GM23338 (cell line): ENCODE measurements at regions not wholly inside any gene's neighbourhood (a gene's known extent, or its start where the extent isn't known, plus 50 kb on each side); places are given as distances from the start of the nearest gene placed in this dataset.

ENCODE experiments used
- ATAC-seq: fragments of 200-7000 bp; cut with Tn5 transposase; 3 replicates; pipeline ENCODE4 v1.9.1; 2020
- DNase-seq: peaks from one replicate; pipeline ENCODE4 v3.0.0-alpha.2; 2015; ENCODE audit warnings: low spot score
- H2AFZ ChIP-seq: fragments of 200-600 bp; sonication (generic); 2 replicates; pipeline ENCODE4 v1.8.0; 2016; ENCODE audit warnings: antibody characterized with exemption, mild to moderate bottlenecking, moderate library complexity
- H3F3A ChIP-seq: fragments of 200-600 bp; sonication (generic); replicated peaks from 2 replicates; pipeline ENCODE4 v1.8.0; 2017; ENCODE audit warnings: antibody characterized with exemption, mixed run types, low read depth
- H3K27ac ChIP-seq: fragments of 200-600 bp; sonication (generic); 2 replicates; pipeline ENCODE4 v1.6.1; 2016; ENCODE audit warnings: low read depth
- H3K27me3 ChIP-seq: fragments of 200-600 bp; sonication (generic); 2 replicates; pipeline ENCODE4 v1.8.0; 2016; ENCODE audit warnings: mild to moderate bottlenecking, mixed run types, moderate library complexity; ENCODE audit not compliant: insufficient read depth
- H3K36me3 ChIP-seq: fragments of 200-600 bp; sonication (generic); 2 replicates; pipeline ENCODE4 v1.8.0; 2016; ENCODE audit warnings: mild to moderate bottlenecking; ENCODE audit not compliant: insufficient read depth
- H3K4me1 ChIP-seq: fragments of 200-600 bp; sonication (generic); 2 replicates; pipeline ENCODE4 v1.8.0; 2016; ENCODE audit warnings: mild to moderate bottlenecking, moderate library complexity; ENCODE audit not compliant: insufficient read depth
- H3K4me2 ChIP-seq: fragments of 200-600 bp; sonication (generic); 2 replicates; pipeline ENCODE4 v1.7.1; 2017; ENCODE audit warnings: mixed run types
- H3K4me3 ChIP-seq: fragments of 200-600 bp; sonication (generic); 2 replicates; pipeline ENCODE4 v1.6.1; 2016; ENCODE audit warnings: mixed run types
- H3K79me2 ChIP-seq: fragments of 200-600 bp; sonication (generic); replicated peaks from 2 replicates; pipeline ENCODE4 v1.8.0; 2017; ENCODE audit warnings: mild to moderate bottlenecking; ENCODE audit not compliant: insufficient read depth
- H3K9me2 ChIP-seq: fragments of 200-600 bp; sonication (generic); 2 replicates; pipeline ENCODE4 v1.8.0; 2017; ENCODE audit not compliant: insufficient read depth
- H4K20me1 ChIP-seq: fragments of 200-600 bp; sonication (generic); replicated peaks from 2 replicates; pipeline ENCODE4 v1.8.0; 2017; ENCODE audit warnings: mild to moderate bottlenecking; ENCODE audit not compliant: insufficient read depth
- H3K27ac Mint-ChIP-seq: 2 replicates; pipeline ENCODE4 v1.8.0; 2020; ENCODE audit warnings: inconsistent platforms, mild to moderate bottlenecking, moderate library complexity, mixed read lengths
- H3K27me3 Mint-ChIP-seq: 3 replicates; pipeline ENCODE4 v1.8.0; 2022; ENCODE audit warnings: low read depth, mild to moderate bottlenecking, moderate library complexity, mixed read lengths, inconsistent platforms; ENCODE audit not compliant: insufficient read depth, poor library complexity
- H3K36me3 Mint-ChIP-seq: 3 replicates; pipeline ENCODE4 v1.8.0; 2021; ENCODE audit warnings: low read depth, mild to moderate bottlenecking, inconsistent platforms, moderate library complexity, mixed read lengths
- H3K4me1 Mint-ChIP-seq: 3 replicates; pipeline ENCODE4 v1.8.0; 2020; ENCODE audit warnings: mild to moderate bottlenecking, inconsistent platforms, mixed read lengths
- H3K4me3 Mint-ChIP-seq: 3 replicates; pipeline ENCODE4 v1.8.0; 2021; ENCODE audit warnings: moderate library complexity, mild to moderate bottlenecking, inconsistent platforms, mixed read lengths
- H3K9me3 Mint-ChIP-seq: 3 replicates; pipeline ENCODE4 v1.8.0; 2020; ENCODE audit warnings: moderate library complexity, mild to moderate bottlenecking, inconsistent platforms, mixed read lengths
- CREB1 ChIP-seq: fragments of 250-450 bp; sonication (Bioruptor Pico); IDR thresholded peaks from 2 replicates; pipeline ENCODE4 v1.5.0; 2020; ENCODE audit warnings: low read depth, mild to moderate bottlenecking, moderate library complexity
- EZH2 ChIP-seq: fragments of 200-600 bp; sonication (generic); IDR thresholded peaks from one replicate; pipeline ENCODE4 v1.8.0; 2017; ENCODE audit warnings: antibody characterized with exemption, mild to moderate bottlenecking, low read depth; ENCODE audit not compliant: unreplicated experiment
- JUNB ChIP-seq: IDR thresholded peaks from one replicate; pipeline ENCODE4 v1.6.1; 2016; ENCODE audit warnings: antibody characterized with exemption; ENCODE audit not compliant: unreplicated experiment
- NANOG ChIP-seq: IDR thresholded peaks from 2 replicates; pipeline ENCODE4 v1.6.1; 2016; ENCODE audit warnings: antibody characterized with exemption, borderline replicate concordance
- POLR2AphosphoS5 ChIP-seq: IDR thresholded peaks from 2 replicates; pipeline ENCODE4 v1.6.1; 2016; ENCODE audit warnings: antibody characterized with exemption, low read depth
- REST ChIP-seq: IDR thresholded peaks from one replicate; pipeline ENCODE4 v1.6.1; 2018; ENCODE audit warnings: antibody characterized with exemption; ENCODE audit not compliant: unreplicated experiment
- ZNF114 ChIP-seq: fragments of 250-450 bp; sonication (Bioruptor Pico); IDR thresholded peaks from 2 replicates; pipeline ENCODE4 v1.5.0; 2020; ENCODE audit warnings: mild to moderate bottlenecking, moderate library complexity
- TF ChIP-seq, protein P1 (sequence below): fragments of 250-450 bp; sonication (Bioruptor Pico); IDR thresholded peaks from 2 replicates; pipeline ENCODE4 v1.5.0; 2020; ENCODE audit warnings: mild to moderate bottlenecking, moderate library complexity

DNA sequence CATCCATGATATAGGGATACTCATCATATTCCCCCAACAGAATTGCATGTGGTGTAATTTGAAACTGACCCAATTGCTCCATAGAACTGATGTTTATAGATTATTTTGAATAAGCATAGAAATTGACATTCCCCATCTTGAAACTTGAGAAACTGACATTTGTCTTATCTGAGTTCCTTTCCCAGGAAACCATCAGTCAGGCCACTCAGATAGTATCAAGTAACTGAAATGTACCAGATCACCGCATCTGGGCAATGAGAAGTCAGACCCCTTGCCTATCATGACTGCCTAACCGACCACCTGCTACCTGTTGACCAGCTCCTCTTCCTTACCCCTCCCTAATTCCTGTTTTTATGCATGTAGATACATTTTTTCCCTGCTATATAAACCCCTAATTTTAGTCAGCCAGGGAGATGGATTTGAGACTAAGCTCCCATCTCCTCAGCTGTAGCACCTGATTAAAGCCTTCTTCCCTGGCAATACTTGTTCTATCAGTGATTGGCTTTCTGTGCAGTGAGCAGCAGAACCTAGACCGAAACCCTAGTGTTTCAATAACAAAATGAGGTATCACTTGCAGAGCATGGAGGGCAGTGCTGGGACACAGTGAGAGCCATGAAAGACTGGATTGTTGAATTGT is 274.5 kb downstream of the LPIN1 start:
- Histone ChIP-seq H3K36me3 (no peaks in the 10 kb centered on the region), H3K4me3 (no peak overlapping the region), H3K4me1 (no peaks in the 10 kb centered on the region), H3K79me2 (no peaks in the 10 kb centered on the region), H4K20me1 (no peaks in the 10 kb centered on the region), H3K9me2 (peaks cover 9% of the 10 kb centered on the region; the same call in 1 of the 2 replicates), H3K27me3 (no peaks in the 10 kb centered on the region), H2AFZ (no peak overlapping the region), H3K27ac (no peak overlapping the region), H3K4me2 (no peak overlapping the region), H3F3A (no peaks in the 10 kb centered on the region)
- Mint-ChIP-seq H3K4me1 (peaks cover 5% of the 10 kb centered on the region; the same call in 2 of the 3 replicates), H3K27me3 (peaks cover 6% of the 10 kb centered on the region), H3K9me3 (peaks cover 35% of the 10 kb centered on the region), H3K4me3 (no peak overlapping the region), H3K27ac (no peak overlapping the region), H3K36me3 (peaks cover 34% of the 10 kb centered on the region)
- ATAC-seq (no peak), DNase-seq (no peak)
- TF ChIP-seq JUNB (no peak), POLR2AphosphoS5 (no peak), EZH2 (no peak), ZNF114 (CRISPR knock-in tag) (no peak), REST (no peak), NANOG (no peak), CREB1 (CRISPR knock-in tag) (no peak)
- TF ChIP-seq, protein P1, sequence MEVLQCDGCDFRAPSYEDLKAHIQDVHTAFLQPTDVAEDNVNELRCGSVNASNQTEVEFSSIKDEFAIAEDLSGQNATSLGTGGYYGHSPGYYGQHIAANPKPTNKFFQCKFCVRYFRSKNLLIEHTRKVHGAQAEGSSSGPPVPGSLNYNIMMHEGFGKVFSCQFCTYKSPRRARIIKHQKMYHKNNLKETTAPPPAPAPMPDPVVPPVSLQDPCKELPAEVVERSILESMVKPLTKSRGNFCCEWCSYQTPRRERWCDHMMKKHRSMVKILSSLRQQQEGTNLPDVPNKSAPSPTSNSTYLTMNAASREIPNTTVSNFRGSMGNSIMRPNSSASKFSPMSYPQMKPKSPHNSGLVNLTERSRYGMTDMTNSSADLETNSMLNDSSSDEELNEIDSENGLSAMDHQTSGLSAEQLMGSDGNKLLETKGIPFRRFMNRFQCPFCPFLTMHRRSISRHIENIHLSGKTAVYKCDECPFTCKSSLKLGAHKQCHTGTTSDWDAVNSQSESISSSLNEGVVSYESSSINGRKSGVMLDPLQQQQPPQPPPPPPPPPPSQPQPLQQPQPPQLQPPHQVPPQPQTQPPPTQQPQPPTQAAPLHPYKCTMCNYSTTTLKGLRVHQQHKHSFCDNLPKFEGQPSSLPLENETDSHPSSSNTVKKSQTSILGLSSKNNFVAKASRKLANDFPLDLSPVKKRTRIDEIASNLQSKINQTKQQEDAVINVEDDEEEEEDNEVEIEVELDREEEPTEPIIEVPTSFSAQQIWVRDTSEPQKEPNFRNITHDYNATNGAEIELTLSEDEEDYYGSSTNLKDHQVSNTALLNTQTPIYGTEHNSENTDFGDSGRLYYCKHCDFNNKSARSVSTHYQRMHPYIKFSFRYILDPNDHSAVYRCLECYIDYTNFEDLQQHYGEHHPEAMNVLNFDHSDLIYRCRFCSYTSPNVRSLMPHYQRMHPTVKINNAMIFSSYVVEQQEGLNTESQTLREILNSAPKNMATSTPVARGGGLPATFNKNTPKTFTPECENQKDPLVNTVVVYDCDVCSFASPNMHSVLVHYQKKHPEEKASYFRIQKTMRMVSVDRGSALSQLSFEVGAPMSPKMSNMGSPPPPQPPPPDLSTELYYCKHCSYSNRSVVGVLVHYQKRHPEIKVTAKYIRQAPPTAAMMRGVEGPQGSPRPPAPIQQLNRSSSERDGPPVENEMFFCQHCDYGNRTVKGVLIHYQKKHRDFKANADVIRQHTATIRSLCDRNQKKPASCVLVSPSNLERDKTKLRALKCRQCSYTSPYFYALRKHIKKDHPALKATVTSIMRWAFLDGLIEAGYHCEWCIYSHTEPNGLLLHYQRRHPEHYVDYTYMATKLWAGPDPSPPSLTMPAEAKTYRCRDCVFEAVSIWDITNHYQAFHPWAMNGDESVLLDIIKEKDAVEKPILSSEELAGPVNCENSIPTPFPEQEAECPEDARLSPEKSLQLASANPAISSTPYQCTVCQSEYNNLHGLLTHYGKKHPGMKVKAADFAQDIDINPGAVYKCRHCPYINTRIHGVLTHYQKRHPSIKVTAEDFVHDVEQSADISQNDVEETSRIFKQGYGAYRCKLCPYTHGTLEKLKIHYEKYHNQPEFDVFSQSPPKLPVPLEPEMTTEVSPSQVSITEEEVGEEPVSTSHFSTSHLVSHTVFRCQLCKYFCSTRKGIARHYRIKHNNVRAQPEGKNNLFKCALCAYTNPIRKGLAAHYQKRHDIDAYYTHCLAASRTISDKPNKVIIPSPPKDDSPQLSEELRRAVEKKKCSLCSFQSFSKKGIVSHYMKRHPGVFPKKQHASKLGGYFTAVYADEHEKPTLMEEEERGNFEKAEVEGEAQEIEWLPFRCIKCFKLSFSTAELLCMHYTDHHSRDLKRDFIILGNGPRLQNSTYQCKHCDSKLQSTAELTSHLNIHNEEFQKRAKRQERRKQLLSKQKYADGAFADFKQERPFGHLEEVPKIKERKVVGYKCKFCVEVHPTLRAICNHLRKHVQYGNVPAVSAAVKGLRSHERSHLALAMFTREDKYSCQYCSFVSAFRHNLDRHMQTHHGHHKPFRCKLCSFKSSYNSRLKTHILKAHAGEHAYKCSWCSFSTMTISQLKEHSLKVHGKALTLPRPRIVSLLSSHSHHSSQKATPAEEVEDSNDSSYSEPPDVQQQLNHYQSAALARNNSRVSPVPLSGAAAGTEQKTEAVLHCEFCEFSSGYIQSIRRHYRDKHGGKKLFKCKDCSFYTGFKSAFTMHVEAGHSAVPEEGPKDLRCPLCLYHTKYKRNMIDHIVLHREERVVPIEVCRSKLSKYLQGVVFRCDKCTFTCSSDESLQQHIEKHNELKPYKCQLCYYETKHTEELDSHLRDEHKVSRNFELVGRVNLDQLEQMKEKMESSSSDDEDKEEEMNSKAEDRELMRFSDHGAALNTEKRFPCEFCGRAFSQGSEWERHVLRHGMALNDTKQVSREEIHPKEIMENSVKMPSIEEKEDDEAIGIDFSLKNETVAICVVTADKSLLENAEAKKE = no peak
